K562 (cell line): ENCODE measurements at regions not wholly inside any gene's neighbourhood (a gene's known extent, or its start where the extent isn't known, plus 50 kb on each side); places are given as distances from the start of the nearest gene placed in this dataset.

ENCODE experiments used
- ATAC-seq: fragments of 200-7000 bp; cut with Tn5 transposase; 3 replicates; pipeline ENCODE4 v1.9.1; 2020; ENCODE audit warnings: moderate library complexity
- BruUV-seq: library from RNA; stranded (reverse); fragments of 400-500 nt; replicated peaks from 2 replicates; lab custom pipeline; 2021; lab: Mats Ljungman, UMichigan
- CTCF ChIA-PET: fragments of 300-600 bp; formaldehyde crosslinking; extraction: SDS; loops from one replicate; lab custom pipeline; 2021; ENCODE audit warnings: low intra/inter-chr PET ratio; lab: Yijun Ruan, JAX
- POLR2A ChIA-PET: fragments of 300-600, 350-650 bp; sonication (Branson Sonifier 250); formaldehyde crosslinking; extraction: SDS; loops from one replicate; lab custom pipeline; 2021; ENCODE audit warnings: antibody characterized with exemption, inconsistent platforms; lab: Yijun Ruan, JAX
- DNase-seq, 4 experiments: peaks; one replicate each; pipeline versions ENCODE4 v3.0.0 to v3.0.0-alpha.2; 2011 to 2018; ENCODE audit warnings: low spot score in 3 of 4, mixed read lengths in 3 of 4; ENCODE audit errors: extremely low read depth in 1 of 4
- FAIRE-seq: peaks from 2 replicates; lab custom pipeline; 2011; peaks lifted over from hg19 to GRCh38; lab: Jason Lieb, UNC
- H2AFZ ChIP-seq: 2 replicates; pipeline ENCODE4 v1.6.0; 2011; ENCODE audit warnings: low read depth, low read length, control low read depth, inconsistent platforms
- H3K27ac ChIP-seq: fragments of 200-600 bp; 3 replicates; pipeline ENCODE4 v1.8.0; 2011; ENCODE audit warnings: low read depth, mild to moderate bottlenecking, control low read depth, inconsistent platforms, low read length, moderate library complexity, mixed read lengths; ENCODE audit errors: extremely low read depth
- H3K27me3 ChIP-seq, 2 experiments: fragments of 300-600 bp in 1 of 2; 2 replicates in 1 of 2; 3 replicates in 1 of 2; pipeline versions ENCODE4 v1.6.0 to v1.8.0; 2011; ENCODE audit warnings: inconsistent platforms in 2 of 2, low read length in 2 of 2, mild to moderate bottlenecking in 1 of 2, mixed read lengths in 1 of 2, moderate library complexity in 1 of 2; ENCODE audit not compliant: control insufficient read depth in 2 of 2, insufficient read depth in 2 of 2
- H3K36me3 ChIP-seq: fragments of 300-600 bp; 3 replicates; pipeline ENCODE4 v1.8.0; 2011; ENCODE audit warnings: mild to moderate bottlenecking, low read length, inconsistent platforms; ENCODE audit not compliant: control insufficient read depth, insufficient read depth
- H3K4me1 ChIP-seq, 2 experiments: fragments of 200-600 bp in 1 of 2; replicated peaks in 1 of 2; 2 replicates in 1 of 2; 3 replicates in 1 of 2; pipeline versions ENCODE4 v1.5.1 to v1.8.0; 2011; ENCODE audit warnings: inconsistent platforms in 2 of 2, low read length in 2 of 2, mild to moderate bottlenecking in 1 of 2, mixed read lengths in 1 of 2, moderate library complexity in 1 of 2; ENCODE audit not compliant: control insufficient read depth in 2 of 2, insufficient read depth in 2 of 2
- H3K4me2 ChIP-seq: 2 replicates; pipeline ENCODE4 v1.6.1; 2011; ENCODE audit warnings: low read length, control low read depth, inconsistent platforms, mixed read lengths; ENCODE audit not compliant: insufficient read depth
- H3K4me3 ChIP-seq: fragments of 200-600 bp; sonication (generic), shearing (Covaris generic); 2 replicates; pipeline ENCODE4 v1.5.1; 2016; ENCODE audit warnings: control low read depth, inconsistent platforms
- H3K79me2 ChIP-seq: fragments of 200-600 bp; 3 replicates; pipeline ENCODE4 v1.8.0; 2011; ENCODE audit warnings: low read length, inconsistent platforms; ENCODE audit not compliant: control insufficient read depth, insufficient read depth
- H3K9ac ChIP-seq, 2 experiments: 2 replicates each; pipeline versions ENCODE4 v1.6.0 to v1.6.1; 2011; ENCODE audit warnings: low read depth in 2 of 2, low read length in 2 of 2, control low read depth in 1 of 2, inconsistent platforms in 1 of 2, mild to moderate bottlenecking in 1 of 2, mixed read lengths in 1 of 2; ENCODE audit not compliant: insufficient read depth in 1 of 2
- H3K9me1 ChIP-seq: one replicate; pipeline ENCODE4 v1.6.0; 2011; ENCODE audit warnings: inconsistent platforms, mild to moderate bottlenecking, low read length, moderate library complexity; ENCODE audit not compliant: control insufficient read depth, insufficient read depth
- H3K9me3 ChIP-seq: replicated peaks from 2 replicates; pipeline ENCODE4 v1.5.1; 2011; ENCODE audit warnings: low read depth, low read length, inconsistent platforms; ENCODE audit not compliant: control insufficient read depth, insufficient read depth
- H4K20me1 ChIP-seq: replicated peaks from 2 replicates; pipeline ENCODE4 v1.6.1; 2011; ENCODE audit warnings: low read length, inconsistent platforms, mixed read lengths; ENCODE audit not compliant: control insufficient read depth, insufficient read depth
- BCL6 ChIP-seq: fragments of 250-450 bp; sonication (Bioruptor Pico); IDR thresholded peaks from 2 replicates; pipeline ENCODE4 v1.4.0; 2020
- BRCA1 ChIP-seq, 2 experiments: fragments of 450-650 bp in 1 of 2; sonication (generic) in 1 of 2; formaldehyde crosslinking in 1 of 2; IDR thresholded peaks; 2 replicates each; pipeline versions ENCODE4 v1.5.0 to v1.6.1; 2017 to 2020; ENCODE audit warnings: mild to moderate bottlenecking in 1 of 2, missing genetic modification reagents in 1 of 2
- ELF4 ChIP-seq: fragments of 450-650 bp; formaldehyde crosslinking; IDR thresholded peaks from 2 replicates; pipeline ENCODE4 v1.4.0; 2022; ENCODE audit warnings: missing genetic modification characterization
- GATA2 ChIP-seq: sonication (generic); formaldehyde crosslinking; IDR thresholded peaks from 2 replicates; pipeline ENCODE4 v1.4.0; 2020; ENCODE audit warnings: mild to moderate bottlenecking, missing genetic modification reagents
- HOXB6 ChIP-seq: fragments of 250-450 bp; sonication (Bioruptor Pico); IDR thresholded peaks from 2 replicates; pipeline ENCODE4 v1.5.1; 2022; ENCODE audit warnings: mild to moderate bottlenecking, borderline replicate concordance
- NCOA4 ChIP-seq: fragments of 450-650 bp; IDR thresholded peaks from 2 replicates; pipeline ENCODE4 v1.6.1; 2018; ENCODE audit warnings: mild to moderate bottlenecking; ENCODE audit not compliant: partially characterized antibody
- PTBP1 ChIP-seq: fragments of 200-400 bp; formaldehyde crosslinking; IDR thresholded peaks from 2 replicates; pipeline ENCODE4 v1.6.1; 2017; ENCODE audit warnings: low read depth, low read length
- SREBF1 ChIP-seq: fragments of 150-350 bp; IDR thresholded peaks from 2 replicates; pipeline ENCODE4 v1.6.1; 2014; ENCODE audit warnings: antibody characterized with exemption, low read depth, low read length, borderline replicate concordance
- SRSF9 ChIP-seq: fragments of 200-400 bp; formaldehyde crosslinking; IDR thresholded peaks from 2 replicates; pipeline ENCODE4 v1.6.1; 2017; ENCODE audit warnings: low read depth, low read length, borderline replicate concordance
- TCFL5 ChIP-seq: fragments of 250-450 bp; sonication (Bioruptor Pico); conservative IDR thresholded peaks from 2 replicates; pipeline ENCODE4 v1.6.1; 2021; ENCODE audit warnings: mild to moderate bottlenecking, moderate library complexity, matching md5 sums
- USF2 ChIP-seq: sonication (generic); formaldehyde crosslinking; IDR thresholded peaks from 2 replicates; pipeline ENCODE4 v1.5.0; 2020; ENCODE audit warnings: missing genetic modification reagents
- ZNF217 ChIP-seq: sonication (generic); formaldehyde crosslinking; IDR thresholded peaks from 2 replicates; pipeline ENCODE4 v1.8.0; 2022; ENCODE audit warnings: mild to moderate bottlenecking, missing genetic modification reagents
- WGBS: fragments of 100-300 bp; shearing (Covaris generic); methylation state at CpG from one replicate; pipeline ENCODE4 v1.1.6; 2016; ENCODE audit warnings: low coverage, mixed read lengths; ENCODE audit not compliant: insufficient coverage; ENCODE audit errors: missing lambda C conversion rate; 5-methylcytosine and 5-hydroxymethylcytosine counted together
- in situ Hi-C: fragments of 300-500 bp; cut with MboI; formaldehyde crosslinking; loops from 4 replicates; pipeline ENCODE4 v1.15.0; 2018; ENCODE audit warnings: inconsistent platforms, mixed read lengths
- intact Hi-C: fragments of 100-400 bp; cut with micrococcal nuclease; formaldehyde crosslinking; loops from 2 replicates; pipeline ENCODE4 v1.14.2; 2022

DNA sequence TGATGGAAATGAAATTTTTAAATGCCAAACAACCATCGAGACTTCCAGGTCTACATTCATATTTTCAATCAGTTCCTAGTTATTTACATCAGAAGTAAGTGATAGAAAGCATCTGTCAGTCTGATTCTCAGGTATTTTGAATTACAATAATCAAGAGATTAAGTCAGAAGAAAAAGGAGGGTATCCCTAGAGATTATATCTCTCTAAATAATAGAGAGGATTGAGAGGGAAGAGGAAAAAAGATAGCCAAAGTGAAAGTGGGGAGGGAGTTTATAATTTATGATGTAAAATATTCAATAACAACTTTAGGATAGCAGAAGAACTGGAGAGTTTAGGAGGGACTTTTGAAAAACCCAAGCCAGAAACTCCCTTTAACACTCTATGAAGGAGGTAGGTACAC, 400.2 kb downstream of the EFNA5 start:
- POLR2A ChIA-PET = no interaction called here
- Histone ChIP-seq H3K9me3 (no peaks in the 10 kb centered on the region), H3K79me2 (no peaks in the 10 kb centered on the region), H3K4me1 (no peaks in the 10 kb centered on the region), H3K4me3 (no peak overlapping the region)
- CTCF ChIA-PET = no interaction called here
- DNase-seq (no peak), FAIRE-seq (no peak)
- TF ChIP-seq ZNF217 = no peak
- no peak for TF ChIP-seq TCFL5 (CRISPR knock-in tag)
- TF ChIP-seq SRSF9 = no peak
- TF ChIP-seq PTBP1 = no peak
- no peak for TF ChIP-seq ELF4 (CRISPR knock-in tag)
- no peak for TF ChIP-seq USF2 (CRISPR knock-in tag)
- TF ChIP-seq GATA2 (CRISPR knock-in tag) = no peak
- TF ChIP-seq BRCA1 (IDR thresholded peaks at IDR 0.05) = no peak
- no peak for TF ChIP-seq BRCA1 (CRISPR knock-in tag; IDR thresholded peaks at IDR 0.05)
- TF ChIP-seq SREBF1 = no peak
- TF ChIP-seq HOXB6 (CRISPR knock-in tag) = no peak
- TF ChIP-seq NCOA4 = no peak
- no peak for TF ChIP-seq BCL6 (CRISPR knock-in tag)
- TF ChIP-seq, all 486 proteins: peak for 0
- no TSS peak for BruUV-seq
- Histone ChIP-seq H4K20me1 (no peaks in the 10 kb centered on the region), H3K36me3 (no peaks in the 10 kb centered on the region), H3K27ac (no peak overlapping the region), H2AFZ (no peak overlapping the region), H3K9me1 (no peaks in the 10 kb centered on the region), H3K27me3 (no peaks in the 10 kb centered on the region), H3K4me2 (no peak overlapping the region), H3K9ac (no peak overlapping the region)
- ATAC-seq = no peak
- intact Hi-C loops = no loop called here
- 0% methylated on average over 1 of the region's 1 CpG for WGBS
- in situ Hi-C loops = no loop called here
